ENCODE measurements at regions not wholly inside any gene's neighbourhood (a gene's known extent, or its start where the extent isn't known, plus 50 kb on each side); places are given as distances from the start of the nearest gene placed in this dataset.

- H3K4me1 Mint-ChIP-seq, result no peaks in the 10 kb centered on the region
- DNase-seq, result no peak
- H3K27ac Mint-ChIP-seq, result no peak overlapping the region
Measured at GRCh38 chr14:66074537-66074936, 411.6 kb upstream of the CCDC196 start.

GRCh38 chr14:66076176-66076575 is 410.0 kb upstream of the CCDC196 start:
- intact Hi-C loops (cut with DNase I, micrococcal nuclease), result no loop called here
- Mint-ChIP-seq H3K36me3 (ENCODE audit: low read depth) (no peaks in the 10 kb centered on the region), H3K4me3 (no peak overlapping the region), H3K4me1 (no peaks in the 10 kb centered on the region), H3K27me3 (no peaks in the 10 kb centered on the region), H3K9me3 (ENCODE audit: low read depth) (no peaks in the 10 kb centered on the region), H3K27ac (no peak overlapping the region)
- DNase-seq (no peak), ATAC-seq (no peak)
- POLR2A ChIA-PET, result no interaction called here
- CTCF ChIA-PET, result interaction anchor here (0.6 to 1.0 kb wide), 2 partner anchors 116 to 252 kb away, joined by 3 read pairs; no protein-coding TSS in a partner anchor

More at GRCh38 chr14:66074537-66074936, 411.6 kb upstream of the CCDC196 start:
- ATAC-seq, result no peak
- intact Hi-C loops (cut with DNase I, micrococcal nuclease), result loop anchor here (5.0 kb wide), 2 partner anchors 252 to 662 kb away; partner anchors contain the start of gene FUT8 (in 1 of the 2)
- H3K9me3 Mint-ChIP-seq (ENCODE audit: low read depth), result no peaks in the 10 kb centered on the region
- CTCF ChIA-PET, result interaction anchor here (1.1 to 7.1 kb wide), 2 partner anchors 9 to 114 kb away, joined by 4 to 54 read pairs; no protein-coding TSS in a partner anchor
- no peaks in the 10 kb centered on the region for H3K27me3 Mint-ChIP-seq
- no peak overlapping the region for H3K4me3 Mint-ChIP-seq
- no peaks in the 10 kb centered on the region for H3K36me3 Mint-ChIP-seq (ENCODE audit: low read depth)
- POLR2A ChIA-PET, result no interaction called here

GRCh38 chr14:66078006-66078405 is 408.2 kb upstream of the CCDC196 start:
- ATAC-seq, result no peak
- no peak overlapping the region for H3K27ac Mint-ChIP-seq
- H3K27me3 Mint-ChIP-seq, result no peaks in the 10 kb centered on the region
- intact Hi-C loops (cut with DNase I, micrococcal nuclease), result no loop called here
- CTCF ChIA-PET, result interaction anchor here (0.6 kb wide), 1 partner anchor 896 kb away, joined by 3 read pairs; no protein-coding TSS in a partner anchor
- no peak overlapping the region for H3K4me3 Mint-ChIP-seq
- no peaks in the 10 kb centered on the region for H3K9me3 Mint-ChIP-seq (ENCODE audit: low read depth)
- DNase-seq, result no peak
- no peaks in the 10 kb centered on the region for H3K4me1 Mint-ChIP-seq
- no peaks in the 10 kb centered on the region for H3K36me3 Mint-ChIP-seq (ENCODE audit: low read depth)
- POLR2A ChIA-PET, result no interaction called here

GRCh38 chr14:66081594-66082376 is 404.4 kb upstream of the CCDC196 start:
- no peak overlapping the region for H3K4me3 Mint-ChIP-seq
- ChIA-PET CTCF (interaction anchor here (0.8 kb wide), 1 partner anchor 16 kb away, joined by 5 read pairs; no protein-coding TSS in a partner anchor), POLR2A (no interaction called here)
- DNase-seq (no peak), ATAC-seq (no peak)
- H3K9me3 Mint-ChIP-seq (ENCODE audit: low read depth), result no peaks in the 10 kb centered on the region
- peaks cover 2% of the 10 kb centered on the region for H3K27me3 Mint-ChIP-seq
- no peaks in the 10 kb centered on the region for H3K4me1 Mint-ChIP-seq
- no peak overlapping the region for H3K27ac Mint-ChIP-seq
- no peaks in the 10 kb centered on the region for H3K36me3 Mint-ChIP-seq (ENCODE audit: low read depth)
- intact Hi-C loops (cut with DNase I, micrococcal nuclease), result no loop called here

GRCh38 chr14:66085224-66085623 is 400.9 kb upstream of the CCDC196 start:
- ChIA-PET CTCF (no interaction called here), POLR2A (no interaction called here)
- Mint-ChIP-seq H3K4me1 (no peaks in the 10 kb centered on the region), H3K27me3 (peaks cover 2% of the 10 kb centered on the region), H3K9me3 (ENCODE audit: low read depth) (no peaks in the 10 kb centered on the region), H3K36me3 (ENCODE audit: low read depth) (no peaks in the 10 kb centered on the region), H3K27ac (no peak overlapping the region), H3K4me3 (no peak overlapping the region)
- intact Hi-C loops (cut with DNase I, micrococcal nuclease), result no loop called here
- ATAC-seq, result no peak
- no peak for DNase-seq

GRCh38 chr14:66085665-66086064 is 400.5 kb upstream of the CCDC196 start:
- intact Hi-C loops (cut with DNase I, micrococcal nuclease), result no loop called here
- H3K36me3 Mint-ChIP-seq (ENCODE audit: low read depth), result no peaks in the 10 kb centered on the region

GRCh38 chr14:66087231-66087630 is 398.9 kb upstream of the CCDC196 start:
- CTCF ChIA-PET, result interaction anchor here (1.4 kb wide), 1 partner anchor 17 kb away, joined by 6 read pairs; no protein-coding TSS in a partner anchor
- DNase-seq, result no peak
- Mint-ChIP-seq H3K27ac (no peak overlapping the region), H3K36me3 (ENCODE audit: low read depth) (no peaks in the 10 kb centered on the region), H3K4me1 (no peaks in the 10 kb centered on the region), H3K27me3 (peaks cover 2% of the 10 kb centered on the region), H3K9me3 (ENCODE audit: low read depth) (no peaks in the 10 kb centered on the region), H3K4me3 (no peak overlapping the region)
- POLR2A ChIA-PET, result no interaction called here
- no peak for ATAC-seq
- intact Hi-C loops (cut with DNase I, micrococcal nuclease), result no loop called here

More at GRCh38 chr14:66085665-66086064, 400.5 kb upstream of the CCDC196 start:
- no peaks in the 10 kb centered on the region for H3K9me3 Mint-ChIP-seq (ENCODE audit: low read depth)
- ATAC-seq (no peak), DNase-seq (no peak)
- CTCF ChIA-PET, result no interaction called here
- no peak overlapping the region for H3K27ac Mint-ChIP-seq
- H3K4me1 Mint-ChIP-seq, result no peaks in the 10 kb centered on the region
- H3K27me3 Mint-ChIP-seq, result peaks cover 2% of the 10 kb centered on the region
- H3K4me3 Mint-ChIP-seq, result no peak overlapping the region
- POLR2A ChIA-PET, result no interaction called here

- no peak for DNase-seq
- Mint-ChIP-seq H3K27ac (no peak overlapping the region), H3K4me1 (no peaks in the 10 kb centered on the region), H3K36me3 (ENCODE audit: low read depth) (no peaks in the 10 kb centered on the region), H3K27me3 (peaks cover 2% of the 10 kb centered on the region), H3K4me3 (no peak overlapping the region), H3K9me3 (ENCODE audit: low read depth) (no peaks in the 10 kb centered on the region)
- POLR2A ChIA-PET, result no interaction called here
- CTCF ChIA-PET, result no interaction called here
- intact Hi-C loops (cut with DNase I, micrococcal nuclease), result no loop called here
- no peak for ATAC-seq
Measured at GRCh38 chr14:66088656-66089055, 397.5 kb upstream of the CCDC196 start.

GRCh38 chr14:66092206-66092605 is 394.0 kb upstream of the CCDC196 start:
- no peaks in the 10 kb centered on the region for H3K36me3 Mint-ChIP-seq (ENCODE audit: low read depth)
- no peaks in the 10 kb centered on the region for H3K27me3 Mint-ChIP-seq
- ATAC-seq, result no peak
- no peaks in the 10 kb centered on the region for H3K9me3 Mint-ChIP-seq (ENCODE audit: low read depth)
- intact Hi-C loops (cut with DNase I, micrococcal nuclease), result no loop called here
- no peak overlapping the region for H3K4me3 Mint-ChIP-seq
- DNase-seq, result no peak
- ChIA-PET CTCF (interaction anchor here (0.6 kb wide), 1 partner anchor 132 kb away, joined by 3 read pairs; no protein-coding TSS in a partner anchor), POLR2A (no interaction called here)
- no peaks in the 10 kb centered on the region for H3K4me1 Mint-ChIP-seq
- no peak overlapping the region for H3K27ac Mint-ChIP-seq

- ChIA-PET CTCF (no interaction called here), POLR2A (no interaction called here)
- intact Hi-C loops (cut with DNase I, micrococcal nuclease), result no loop called here
- Mint-ChIP-seq H3K27ac (no peak overlapping the region), H3K36me3 (ENCODE audit: low read depth) (no peaks in the 10 kb centered on the region), H3K9me3 (ENCODE audit: low read depth) (no peaks in the 10 kb centered on the region), H3K27me3 (no peaks in the 10 kb centered on the region), H3K4me3 (no peak overlapping the region), H3K4me1 (no peaks in the 10 kb centered on the region)
- DNase-seq, result no peak
- ATAC-seq, result no peak
Measured at GRCh38 chr14:66092748-66093147, 393.4 kb upstream of the CCDC196 start.

- ChIA-PET POLR2A (no interaction called here), CTCF (no interaction called here)
- H3K4me1 Mint-ChIP-seq, result no peaks in the 10 kb centered on the region
- intact Hi-C loops (cut with DNase I, micrococcal nuclease), result no loop called here
- H3K27ac Mint-ChIP-seq, result no peak overlapping the region
- no peaks in the 10 kb centered on the region for H3K27me3 Mint-ChIP-seq
- no peak for ATAC-seq
- no peaks in the 10 kb centered on the region for H3K36me3 Mint-ChIP-seq (ENCODE audit: low read depth)
- H3K9me3 Mint-ChIP-seq (ENCODE audit: low read depth), result no peaks in the 10 kb centered on the region
- DNase-seq, result no peak
- H3K4me3 Mint-ChIP-seq, result no peak overlapping the region
Measured at GRCh38 chr14:66094001-66094727, 392.0 kb upstream of the CCDC196 start.

- Mint-ChIP-seq H3K27ac (no peak overlapping the region), H3K4me3 (no peak overlapping the region), H3K9me3 (ENCODE audit: low read depth) (no peaks in the 10 kb centered on the region), H3K36me3 (ENCODE audit: low read depth) (no peaks in the 10 kb centered on the region), H3K4me1 (no peaks in the 10 kb centered on the region), H3K27me3 (peaks cover 7% of the 10 kb centered on the region)
- CTCF ChIA-PET, result no interaction called here
- DNase-seq, result no peak
- POLR2A ChIA-PET, result no interaction called here
- intact Hi-C loops (cut with DNase I, micrococcal nuclease), result no loop called here
- ATAC-seq, result no peak
Measured at GRCh38 chr14:66099451-66099850, 386.7 kb upstream of the CCDC196 start.
